Mesothelial cell of epicardium (in vitro differentiated cells): ENCODE measurements at regions not wholly inside any gene's neighbourhood (a gene's known extent, or its start where the extent isn't known, plus 50 kb on each side); places are given as distances from the start of the nearest gene placed in this dataset.

Experiments
- DNase-seq, 2 experiments: peaks; one replicate each; pipeline ENCODE4 v3.0.0; 2021; ENCODE audit warnings: low spot score in 2 of 2; ENCODE audit not compliant: unreplicated experiment in 2 of 2
- H3K27ac Mint-ChIP-seq: 2 replicates; pipeline ENCODE4 v1.8.0; 2021; ENCODE audit warnings: mixed read lengths
- H3K27me3 Mint-ChIP-seq: 2 replicates; pipeline ENCODE4 v1.8.0; 2021; ENCODE audit warnings: low read depth, mixed read lengths
- H3K36me3 Mint-ChIP-seq: 2 replicates; pipeline ENCODE4 v1.8.0; 2021; ENCODE audit warnings: mixed read lengths
- H3K4me1 Mint-ChIP-seq: 2 replicates; pipeline ENCODE4 v1.8.0; 2021; ENCODE audit warnings: mixed read lengths
- H3K4me3 Mint-ChIP-seq: 2 replicates; pipeline ENCODE4 v1.8.0; 2021; ENCODE audit warnings: mild to moderate bottlenecking, moderate library complexity, mixed read lengths
- H3K9me3 Mint-ChIP-seq: 2 replicates; pipeline ENCODE4 v1.8.0; 2021; ENCODE audit warnings: mixed read lengths
- CTCF ChIP-seq: fragments of 200-600 bp; sonication (generic); IDR thresholded peaks from one replicate; pipeline ENCODE4 v1.5.0; 2021; ENCODE audit warnings: antibody characterized with exemption; ENCODE audit not compliant: unreplicated experiment

DNA sequence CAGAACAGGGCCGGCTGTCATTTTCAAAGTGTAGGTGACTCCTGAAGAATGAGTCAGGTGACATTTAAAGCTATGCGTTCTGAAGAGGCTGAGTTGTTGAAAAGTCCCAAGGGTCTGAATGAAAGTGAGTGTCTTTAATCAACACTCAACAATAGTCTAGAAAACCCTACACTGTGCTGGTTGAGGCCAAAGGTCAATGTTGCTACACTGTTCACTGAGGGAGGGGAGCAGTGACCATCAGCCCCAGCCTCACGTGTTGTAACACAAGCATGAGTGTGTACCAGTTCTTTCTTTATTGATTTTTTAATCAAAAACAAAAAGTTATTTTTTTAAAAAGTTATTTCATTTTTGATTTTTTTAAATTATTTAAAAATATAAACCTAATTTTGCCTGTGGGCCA lies 418.8 kb upstream of the LRFN5 start:
- H3K27me3 Mint-ChIP-seq: no peaks in the 10 kb centered on the region
- peaks cover 52% of the 10 kb centered on the region for H3K9me3 Mint-ChIP-seq
- no peaks in the 10 kb centered on the region for H3K4me1 Mint-ChIP-seq
- no peak for TF ChIP-seq CTCF
- DNase-seq: no peak
- no peak overlapping the region for H3K4me3 Mint-ChIP-seq
- H3K27ac Mint-ChIP-seq: no peak overlapping the region
- H3K36me3 Mint-ChIP-seq: peaks cover 37% of the 10 kb centered on the region

DNA sequence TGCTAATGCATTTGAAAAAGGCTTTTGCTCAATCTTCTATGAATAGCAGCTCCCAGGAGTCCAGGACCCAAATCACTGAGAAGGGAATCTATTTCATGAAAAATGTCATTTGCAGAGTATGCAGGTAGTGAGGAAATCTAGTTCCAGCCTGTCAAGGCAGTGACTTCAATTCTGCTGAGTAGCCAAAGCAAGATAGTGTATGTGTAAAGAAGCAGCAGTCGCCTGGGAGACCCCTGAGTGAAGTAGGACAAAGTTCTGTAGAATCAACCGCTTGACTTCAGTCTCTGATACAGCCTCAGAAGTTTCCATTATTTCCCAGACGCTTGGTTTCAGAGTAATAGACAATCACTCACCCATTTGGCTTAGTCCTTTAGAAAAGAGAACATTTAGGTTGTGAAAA lies 435.6 kb upstream of the LRFN5 start:
- peaks cover 16% of the 10 kb centered on the region for H3K36me3 Mint-ChIP-seq
- no peak for DNase-seq

DNA sequence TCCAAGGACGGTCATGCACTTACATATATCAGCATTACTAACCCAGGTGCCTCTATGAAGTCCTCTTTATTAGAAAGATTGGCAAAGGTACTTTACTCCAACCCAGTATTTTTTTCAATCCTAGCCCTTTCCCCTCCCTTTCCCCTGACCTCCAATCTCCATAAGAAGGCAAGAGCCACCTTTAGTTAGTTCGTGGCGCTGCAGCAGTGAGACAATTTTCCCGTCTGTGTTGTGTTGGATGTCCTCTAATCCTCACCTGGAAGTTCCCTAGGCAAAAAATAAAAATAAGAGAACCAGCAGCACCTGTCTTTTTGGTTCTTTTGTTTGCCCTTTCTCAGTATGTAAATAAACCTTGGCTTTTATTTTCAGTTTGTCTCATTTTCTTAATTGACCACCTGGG lies 439.6 kb upstream of the LRFN5 start:
- TF ChIP-seq CTCF: no peak

More for the DNA sequence above, 435.6 kb upstream of the LRFN5 start:
- no peaks in the 10 kb centered on the region for H3K27me3 Mint-ChIP-seq
- no peak overlapping the region for H3K27ac Mint-ChIP-seq
- H3K4me3 Mint-ChIP-seq: no peak overlapping the region
- no peaks in the 10 kb centered on the region for H3K4me1 Mint-ChIP-seq
- TF ChIP-seq CTCF: no peak
- peaks cover 23% of the 10 kb centered on the region for H3K9me3 Mint-ChIP-seq

DNA sequence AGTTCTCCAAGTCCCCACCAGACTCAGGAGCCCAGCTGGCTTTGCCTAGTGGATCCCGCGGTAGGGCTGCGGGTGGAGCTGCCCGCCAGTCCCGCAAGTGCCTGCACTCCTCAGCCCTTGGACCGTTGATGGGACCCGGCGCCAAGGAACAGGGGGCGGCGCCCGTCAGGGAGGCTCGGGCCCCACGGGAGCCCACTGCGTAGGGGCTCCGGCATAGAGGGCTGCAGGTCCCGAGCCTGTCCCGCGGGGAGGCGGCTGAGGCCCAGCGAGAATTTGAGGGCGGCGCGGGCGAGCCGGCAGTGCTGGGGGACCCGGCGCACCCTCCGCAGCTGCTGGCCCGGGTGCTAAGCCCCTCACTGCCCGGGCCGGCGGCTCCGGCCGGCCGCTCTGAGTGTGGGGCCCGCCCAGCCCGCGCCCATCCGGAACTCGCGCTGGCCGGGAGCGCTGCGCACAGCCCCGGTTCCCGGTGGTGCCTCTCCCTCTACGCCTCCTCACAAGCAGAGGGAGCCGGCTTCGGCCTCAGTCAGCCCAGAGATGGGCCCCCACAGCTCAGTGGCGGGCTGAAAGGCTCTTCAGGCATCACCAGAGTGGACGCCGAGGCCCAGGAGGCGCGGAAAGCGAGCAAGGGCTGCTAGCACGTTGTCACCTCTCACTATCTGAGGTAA lies 452.4 kb upstream of the LRFN5 start:
- DNase-seq: no peak
- H3K27me3 Mint-ChIP-seq: no peaks in the 10 kb centered on the region

More for the DNA sequence above, 439.6 kb upstream of the LRFN5 start:
- H3K4me3 Mint-ChIP-seq: no peak overlapping the region
- no peak for DNase-seq
- no peaks in the 10 kb centered on the region for H3K27me3 Mint-ChIP-seq
- peaks cover 7% of the 10 kb centered on the region for H3K36me3 Mint-ChIP-seq
- peaks cover 12% of the 10 kb centered on the region for H3K9me3 Mint-ChIP-seq
- H3K4me1 Mint-ChIP-seq: no peaks in the 10 kb centered on the region
- H3K27ac Mint-ChIP-seq: no peak overlapping the region

DNA sequence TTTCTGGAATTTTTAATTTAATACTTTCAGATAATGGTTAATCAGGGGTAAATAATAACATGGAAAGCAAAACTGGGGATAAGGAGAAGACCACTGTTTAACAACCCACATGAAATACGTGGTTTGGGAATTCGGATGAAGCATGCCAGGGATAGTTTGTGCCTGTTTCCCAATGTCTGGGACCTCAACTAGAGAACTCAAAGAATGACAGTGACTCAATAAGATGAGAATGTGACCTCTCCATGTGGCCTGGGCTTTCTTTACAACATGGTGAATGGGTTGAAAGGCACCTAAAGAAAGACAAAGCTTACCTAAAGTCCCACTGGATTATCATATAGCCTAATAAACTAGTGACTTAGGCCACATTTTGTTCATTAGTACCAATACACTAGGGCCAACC lies 460.3 kb upstream of the LRFN5 start:
- H3K27ac Mint-ChIP-seq: no peak overlapping the region
- peaks cover 4% of the 10 kb centered on the region for H3K36me3 Mint-ChIP-seq
- H3K9me3 Mint-ChIP-seq: peaks cover 1% of the 10 kb centered on the region
- no peak overlapping the region for H3K4me3 Mint-ChIP-seq
- H3K4me1 Mint-ChIP-seq: no peaks in the 10 kb centered on the region
- no peaks in the 10 kb centered on the region for H3K27me3 Mint-ChIP-seq
- TF ChIP-seq CTCF: no peak
- DNase-seq: no peak

More for the DNA sequence above, 452.4 kb upstream of the LRFN5 start:
- Mint-ChIP-seq H3K9me3 (peaks cover 13% of the 10 kb centered on the region), H3K4me3 (no peak overlapping the region), H3K36me3 (peaks cover 19% of the 10 kb centered on the region), H3K4me1 (no peaks in the 10 kb centered on the region), H3K27ac (no peak overlapping the region)
- no peak for TF ChIP-seq CTCF
